GM12864 (cell line): ENCODE measurements at regions not wholly inside any gene's neighbourhood (a gene's known extent, or its start where the extent isn't known, plus 50 kb on each side); places are given as distances from the start of the nearest gene placed in this dataset.

Experiments used
- DNase-seq: peaks from one replicate; pipeline ENCODE4 v3.0.0-alpha.2; 2011; ENCODE audit warnings: low read depth
- H3K4me3 ChIP-seq: 2 replicates; pipeline ENCODE4 v1.5.1; 2011; ENCODE audit warnings: mild to moderate bottlenecking, low read depth, low read length, control low read depth
- CTCF ChIP-seq: IDR thresholded peaks from 2 replicates; pipeline ENCODE4 v1.5.1; 2011; ENCODE audit warnings: low read depth, mild to moderate bottlenecking, moderate library complexity, low read length, control low read depth, inconsistent platforms; ENCODE audit errors: missing control alignments

DNA sequence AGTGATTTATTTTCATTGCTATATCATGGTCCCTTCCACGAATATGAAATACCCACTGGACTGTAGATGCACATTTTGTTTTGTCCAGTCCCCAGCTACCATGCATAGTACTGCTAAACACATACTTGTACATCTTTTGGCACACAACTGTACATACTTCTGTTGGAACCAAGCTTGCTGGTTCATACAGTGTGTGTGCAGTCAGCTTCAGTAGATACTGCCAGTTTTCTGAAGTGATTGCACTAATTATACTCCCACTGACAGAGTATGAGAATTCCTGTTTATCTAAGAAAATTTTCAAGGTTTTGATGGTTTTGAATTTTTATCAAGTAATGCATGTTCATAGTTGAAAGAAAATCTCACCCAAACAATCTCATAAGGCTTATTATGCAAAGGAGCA is 100.7 kb upstream of the LMCD1 start:
- no peak for TF ChIP-seq CTCF
- no peak for DNase-seq
- no peak overlapping the region for H3K4me3 ChIP-seq

DNA sequence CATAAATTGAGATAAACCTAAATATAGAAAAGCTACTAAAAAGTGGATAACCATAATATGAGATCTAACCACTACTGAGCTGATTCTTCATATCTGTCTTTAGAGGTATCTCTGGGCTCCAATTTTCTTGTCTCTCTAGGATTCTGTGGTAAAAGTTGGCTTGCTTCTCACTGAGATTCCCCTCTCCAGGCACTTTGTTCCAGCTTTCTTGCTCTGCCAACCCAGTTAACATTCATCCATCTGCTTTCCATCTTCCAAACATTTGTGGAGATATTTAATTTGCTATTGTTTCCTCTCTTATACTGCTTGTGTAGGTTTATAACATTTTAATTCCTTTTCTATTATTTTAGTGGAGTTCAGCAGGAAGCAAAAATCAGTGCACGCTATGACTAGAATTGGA is 97.6 kb upstream of the LMCD1 start:
- no peak for TF ChIP-seq CTCF
- DNase-seq: no peak
- H3K4me3 ChIP-seq: no peak overlapping the region

DNA sequence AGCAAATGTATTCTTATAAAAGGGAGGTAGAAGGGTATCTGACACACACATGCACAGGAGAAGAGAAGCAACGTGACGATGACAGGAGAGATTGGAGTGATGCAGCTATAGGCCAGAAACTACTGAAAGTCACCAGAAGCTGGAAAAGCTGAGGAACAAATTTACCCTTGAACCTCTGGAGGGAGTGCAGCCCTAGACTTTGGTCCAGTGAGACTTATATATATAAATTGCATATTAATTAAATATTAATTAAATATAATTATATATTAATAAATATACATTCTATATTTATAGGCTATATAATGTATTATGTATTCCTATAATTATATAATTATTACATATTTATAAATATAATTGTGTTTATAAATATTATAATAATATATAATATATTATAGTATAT is 96.5 kb upstream of the LMCD1 start:
- DNase-seq: no peak
- H3K4me3 ChIP-seq: no peak overlapping the region
- no peak for TF ChIP-seq CTCF

- DNase-seq: no peak
- TF ChIP-seq CTCF: no peak
- H3K4me3 ChIP-seq: no peak overlapping the region
Measured at GRCh38 chr3:8406479-8406878, 95.1 kb upstream of the LMCD1 start.

- H3K4me3 ChIP-seq: no peak overlapping the region
- no peak for DNase-seq
- TF ChIP-seq CTCF: no peak
Measured at GRCh38 chr3:8413337-8413926, 88.2 kb upstream of the LMCD1 start.

GRCh38 chr3:8416965-8417364 is 84.7 kb upstream of the LMCD1 start:
- no peak overlapping the region for H3K4me3 ChIP-seq
- DNase-seq: no peak
- TF ChIP-seq CTCF: no peak

- TF ChIP-seq CTCF: no peak
- H3K4me3 ChIP-seq: no peak overlapping the region
- no peak for DNase-seq
Measured at GRCh38 chr3:8420612-8421011, 81.0 kb upstream of the LMCD1 start.
